Neuronal stem cell (in vitro differentiated cells): ENCODE measurements at regions not wholly inside any gene's neighbourhood (a gene's known extent, or its start where the extent isn't known, plus 50 kb on each side); places are given as distances from the start of the nearest gene placed in this dataset.

Source experiments
- DNase-seq: peaks from one replicate; pipeline ENCODE4 v3.0.0-alpha.2; 2013; ENCODE audit warnings: low spot score
- H2AFZ ChIP-seq: one replicate; pipeline ENCODE4 v1.6.1; 2013; ENCODE audit warnings: mild to moderate bottlenecking, low read length, inconsistent platforms
- H2AK5ac ChIP-seq: 2 replicates; pipeline ENCODE4 v1.6.1; 2013; ENCODE audit warnings: low read depth, mild to moderate bottlenecking, inconsistent platforms, low read length, moderate library complexity, mixed read lengths
- H2BK120ac ChIP-seq: 2 replicates; pipeline ENCODE4 v1.6.1; 2013; ENCODE audit warnings: low read depth, mild to moderate bottlenecking, inconsistent platforms, low read length, moderate library complexity, mixed read lengths
- H2BK12ac ChIP-seq: one replicate; pipeline ENCODE4 v1.6.1; 2013; ENCODE audit warnings: low read length, inconsistent platforms
- H2BK15ac ChIP-seq: 2 replicates; pipeline ENCODE4 v1.6.1; 2013; ENCODE audit warnings: mild to moderate bottlenecking, low read length, inconsistent platforms, mixed read lengths
- H2BK5ac ChIP-seq: one replicate; pipeline ENCODE4 v1.6.1; 2013; ENCODE audit warnings: inconsistent platforms, mild to moderate bottlenecking, low read length, moderate library complexity
- H3K14ac ChIP-seq: one replicate; pipeline ENCODE4 v1.6.1; 2013; ENCODE audit warnings: low read length, inconsistent platforms
- H3K18ac ChIP-seq: 2 replicates; pipeline ENCODE4 v1.6.1; 2013; ENCODE audit warnings: low read length, inconsistent platforms
- H3K23ac ChIP-seq: 2 replicates; pipeline ENCODE4 v1.6.1; 2013; ENCODE audit warnings: low read depth, mild to moderate bottlenecking, mixed read lengths, low read length, inconsistent platforms; ENCODE audit not compliant: poor library complexity
- H3K27ac ChIP-seq: replicated peaks from 3 replicates; pipeline ENCODE4 v1.5.1; 2013; ENCODE audit warnings: low read length, inconsistent platforms
- H3K27me3 ChIP-seq, 3 experiments: 2 replicates each; pipeline ENCODE4 v1.6.1; 2013; ENCODE audit warnings: low read length in 3 of 3, mild to moderate bottlenecking in 2 of 3, inconsistent platforms in 1 of 3, low read depth in 1 of 3, mixed read lengths in 1 of 3, moderate library complexity in 1 of 3; ENCODE audit not compliant: control insufficient read depth in 3 of 3, insufficient read depth in 3 of 3
- H3K36me3 ChIP-seq, 2 donors: replicated peaks in 1 of 2; 2 replicates each; pipeline ENCODE4 v1.6.1; 2013; ENCODE audit warnings: low read length in 2 of 2; ENCODE audit not compliant: control insufficient read depth in 2 of 2, insufficient read depth in 2 of 2
- H3K4ac ChIP-seq: 2 replicates; pipeline ENCODE4 v1.6.1; 2013; ENCODE audit warnings: inconsistent platforms, mild to moderate bottlenecking, low read length, moderate library complexity
- H3K4me1 ChIP-seq, 2 donors: 1 replicate in 1 of 2; 2 replicates in 1 of 2; pipeline ENCODE4 v1.6.1; 2013; ENCODE audit warnings: low read length in 2 of 2, low read depth in 1 of 2; ENCODE audit not compliant: control insufficient read depth in 2 of 2, insufficient read depth in 1 of 2
- H3K4me2 ChIP-seq: one replicate; pipeline ENCODE4 v1.6.1; 2013; ENCODE audit warnings: mild to moderate bottlenecking, low read length, inconsistent platforms; ENCODE audit not compliant: insufficient read depth, poor library complexity, severe bottlenecking
- H3K4me3 ChIP-seq, 2 donors: 2 replicates each; pipeline ENCODE4 v1.5.1; 2013; ENCODE audit warnings: low read length in 2 of 2, mild to moderate bottlenecking in 2 of 2, inconsistent platforms in 1 of 2, moderate library complexity in 1 of 2
- H3K79me1 ChIP-seq: one replicate; pipeline ENCODE4 v1.6.1; 2013; ENCODE audit warnings: low read depth, mild to moderate bottlenecking, inconsistent platforms, low read length, moderate library complexity
- H3K9ac ChIP-seq: one replicate; pipeline ENCODE4 v1.6.1; 2013; ENCODE audit warnings: mild to moderate bottlenecking, low read depth, low read length, inconsistent platforms; ENCODE audit not compliant: poor library complexity
- H3K9me3 ChIP-seq, 2 donors: replicated peaks in 1 of 2; 2 replicates each; pipeline versions ENCODE3 to v1.6.1; 2013; ENCODE audit warnings: low read length in 2 of 2, mild to moderate bottlenecking in 2 of 2, inconsistent platforms in 1 of 2, low read depth in 1 of 2, mixed read lengths in 1 of 2, moderate library complexity in 1 of 2; ENCODE audit not compliant: control insufficient read depth in 2 of 2, insufficient read depth in 1 of 2
- H4K8ac ChIP-seq: one replicate; pipeline ENCODE4 v1.6.1; 2013; ENCODE audit warnings: low read depth, mild to moderate bottlenecking, inconsistent platforms, low read length, moderate library complexity
- H4K91ac ChIP-seq: one replicate; pipeline ENCODE4 v1.6.1; 2013; ENCODE audit warnings: low read length, low read depth, mild to moderate bottlenecking, inconsistent platforms; ENCODE audit not compliant: poor library complexity
- WGBS, 2 donors: extraction: QIAGEN DNeasy Blood & Tissue Kit; methylation state at CpG; one replicate each; pipeline ENCODE4 v1.1.7; 2013; ENCODE audit warnings: missing lambda C conversion rate in 2 of 2, mixed read lengths in 1 of 2; ENCODE audit not compliant: insufficient read length in 2 of 2, insufficient replicate concordance in 1 of 2; ENCODE audit errors: extremely low coverage in 2 of 2; 5-methylcytosine and 5-hydroxymethylcytosine counted together

DNA sequence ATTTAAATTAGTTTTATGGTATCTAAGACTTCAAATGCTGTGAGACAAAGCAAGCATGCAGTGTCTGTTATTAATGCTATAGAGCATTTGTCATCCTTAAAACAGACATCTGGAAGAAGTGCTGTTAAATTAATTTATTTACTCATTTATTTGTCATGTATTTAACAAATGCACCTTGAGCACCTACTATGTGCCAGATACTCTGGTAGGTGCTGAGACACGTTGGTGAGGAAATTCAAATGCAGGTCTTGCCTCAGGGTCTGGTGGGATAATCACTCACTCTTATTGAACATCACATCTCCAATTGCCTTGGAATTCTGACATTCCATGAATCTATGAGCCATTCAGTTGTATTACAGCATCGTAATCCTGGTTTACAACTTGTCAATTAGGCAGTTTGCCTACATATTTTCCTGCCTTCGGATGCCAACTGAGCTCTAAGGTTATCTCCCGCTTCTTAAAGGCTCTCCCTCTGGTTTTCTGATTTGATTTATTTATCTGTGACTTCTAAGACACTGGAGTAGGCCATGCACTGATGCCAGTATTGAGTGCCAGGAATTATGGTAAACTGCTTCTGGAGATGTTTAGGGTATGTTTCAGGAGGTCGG lies 56.0 kb upstream of the RPS23 start:
- Histone ChIP-seq H3K9me3 (no peaks in the 10 kb centered on the region), H3K4me1 (peaks cover 1 to 5% of the 10 kb centered on the region in 2 donors), H2AFZ (no peak overlapping the region), H2BK12ac (no peak overlapping the region), H3K36me3 (no peaks in the 10 kb centered on the region), H3K4me2 (no peak overlapping the region), H3K14ac (no peak overlapping the region), H3K27ac (no peak overlapping the region), H3K23ac (no peak overlapping the region), H4K91ac (no peak overlapping the region), H3K79me1 (no peaks in the 10 kb centered on the region), H2BK120ac (no peak overlapping the region), H2BK5ac (no peak overlapping the region), H2AK5ac (no peak overlapping the region), H2BK15ac (no peak overlapping the region), H3K9ac (no peak overlapping the region), H3K4ac (no peak overlapping the region), H3K27me3 (no peaks in the 10 kb centered on the region), H4K8ac (no peak overlapping the region), H3K18ac (no peak overlapping the region), H3K4me3 (no peak overlapping the region)
- no peak for DNase-seq
- no CpG with 5 or more reads among the region's 5 CpGs for WGBS, 2 donors

DNA sequence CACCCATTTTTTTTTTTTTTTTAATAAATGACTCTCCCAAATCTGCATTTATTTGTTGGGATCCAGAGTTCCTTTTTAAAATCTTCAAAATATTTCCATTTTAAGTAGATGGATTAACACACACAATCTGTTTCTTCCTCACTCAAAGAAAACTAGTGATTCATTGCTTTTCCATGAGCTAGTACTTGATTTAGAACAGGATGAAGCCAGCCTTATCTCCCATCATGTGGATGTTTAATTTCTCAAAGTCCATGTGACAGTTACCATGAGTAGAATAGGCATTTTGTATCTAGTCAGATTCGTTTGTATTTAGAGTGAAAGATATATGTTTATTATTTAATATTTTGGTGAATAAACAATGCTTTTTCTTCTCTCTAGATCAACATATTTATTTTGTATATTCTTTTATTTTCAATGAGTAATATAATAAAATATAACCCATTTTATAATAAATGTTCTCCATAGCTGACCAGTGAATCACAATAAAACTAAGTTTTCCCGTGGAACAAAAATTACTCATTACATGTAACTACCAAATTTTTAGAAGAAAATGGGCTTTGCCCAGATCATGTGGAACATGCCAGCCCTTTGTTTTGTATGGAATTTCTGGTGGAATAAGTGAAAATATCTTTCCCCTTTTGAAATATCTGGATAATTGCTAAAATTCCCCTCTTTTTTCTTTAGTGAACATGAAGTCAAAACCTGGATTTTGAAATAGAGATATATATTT lies 54.9 kb upstream of the RPS23 start:
- no peak overlapping the region for H2BK15ac ChIP-seq
- no peak overlapping the region for H3K4me2 ChIP-seq
- no peak overlapping the region for H4K8ac ChIP-seq
- DNase-seq: no peak
- no peak overlapping the region for H3K4ac ChIP-seq
- H3K4me3 ChIP-seq: no peak overlapping the region
- H3K9me3 ChIP-seq: peaks cover 0 to 4% of the 10 kb centered on the region in 2 donors
- no peak overlapping the region for H2BK120ac ChIP-seq
- H3K27me3 ChIP-seq: no peaks in the 10 kb centered on the region
- no peak overlapping the region for H2AFZ ChIP-seq
- H3K14ac ChIP-seq: no peak overlapping the region
- H3K9ac ChIP-seq: no peak overlapping the region
- no peak overlapping the region for H3K27ac ChIP-seq
- H2AK5ac ChIP-seq: no peak overlapping the region
- H2BK12ac ChIP-seq: no peak overlapping the region
- no peak overlapping the region for H2BK5ac ChIP-seq
- H3K23ac ChIP-seq: no peak overlapping the region
- peaks cover 1 to 3% of the 10 kb centered on the region in 2 donors for H3K4me1 ChIP-seq
- H3K79me1 ChIP-seq: no peaks in the 10 kb centered on the region
- H3K18ac ChIP-seq: no peak overlapping the region
- no peaks in the 10 kb centered on the region for H3K36me3 ChIP-seq
- no CpG with 5 or more reads among the region's 2 CpGs for WGBS, 2 donors
- H4K91ac ChIP-seq: no peak overlapping the region

DNA sequence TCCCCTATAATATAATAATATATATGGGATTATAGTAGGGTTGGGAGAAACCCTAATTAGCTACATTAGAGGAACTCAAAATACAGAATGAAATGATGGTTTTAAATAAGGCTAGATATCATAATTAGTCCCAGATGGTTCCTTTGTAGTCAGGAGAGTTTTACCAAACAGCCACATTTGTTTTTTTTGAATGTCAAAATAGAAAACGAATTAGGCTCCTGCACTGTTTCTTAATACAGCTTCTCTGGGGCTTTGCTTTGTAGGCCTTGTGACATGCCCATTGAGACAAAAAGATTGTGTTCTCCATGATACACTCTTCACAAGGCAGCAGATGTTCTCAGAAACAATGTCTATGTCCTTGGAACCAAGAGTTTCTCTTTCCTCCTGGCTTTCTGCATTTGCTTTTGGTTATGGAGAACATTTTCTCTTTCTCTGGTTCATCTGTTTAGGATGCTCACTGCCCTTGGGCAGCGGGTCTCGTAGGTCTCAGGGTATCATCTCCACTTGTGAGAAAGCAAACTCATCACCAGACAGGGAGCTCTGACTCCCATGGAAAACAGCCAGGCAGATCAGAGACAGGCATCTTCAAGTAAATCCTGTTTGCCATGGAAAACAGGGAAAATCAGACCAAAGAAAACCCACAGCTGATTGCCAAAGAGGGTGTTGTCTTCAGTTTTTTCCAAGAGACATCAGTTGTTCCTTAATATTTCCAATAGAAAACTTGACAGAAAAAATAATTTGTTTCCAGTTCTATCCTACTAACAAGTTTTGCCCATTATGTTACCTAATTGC lies 54.1 kb upstream of the RPS23 start:
- H2BK120ac ChIP-seq: no peak overlapping the region
- no peak overlapping the region for H2BK12ac ChIP-seq
- H3K27ac ChIP-seq: no peak overlapping the region
- no peak overlapping the region for H2AK5ac ChIP-seq
- no peak for DNase-seq
- no peak overlapping the region for H3K9ac ChIP-seq
- H4K8ac ChIP-seq: no peak overlapping the region
- H3K4me2 ChIP-seq: no peak overlapping the region
- H2BK5ac ChIP-seq: no peak overlapping the region
- WGBS, 2 donors: no CpG with 5 or more reads among the region's 3 CpGs
- no peak overlapping the region for H3K4me3 ChIP-seq
- H3K9me3 ChIP-seq: peaks cover 0 to 8% of the 10 kb centered on the region in 2 donors
- no peaks in the 10 kb centered on the region for H3K36me3 ChIP-seq
- H3K79me1 ChIP-seq: no peaks in the 10 kb centered on the region
- H3K4me1 ChIP-seq: peaks cover 1% of the 10 kb centered on the region in 2 donors
- no peak overlapping the region for H2BK15ac ChIP-seq
- H3K4ac ChIP-seq: no peak overlapping the region
- no peak overlapping the region for H4K91ac ChIP-seq
- no peak overlapping the region for H2AFZ ChIP-seq
- no peak overlapping the region for H3K18ac ChIP-seq
- no peaks in the 10 kb centered on the region for H3K27me3 ChIP-seq
- H3K14ac ChIP-seq: no peak overlapping the region
- H3K23ac ChIP-seq: no peak overlapping the region

DNA sequence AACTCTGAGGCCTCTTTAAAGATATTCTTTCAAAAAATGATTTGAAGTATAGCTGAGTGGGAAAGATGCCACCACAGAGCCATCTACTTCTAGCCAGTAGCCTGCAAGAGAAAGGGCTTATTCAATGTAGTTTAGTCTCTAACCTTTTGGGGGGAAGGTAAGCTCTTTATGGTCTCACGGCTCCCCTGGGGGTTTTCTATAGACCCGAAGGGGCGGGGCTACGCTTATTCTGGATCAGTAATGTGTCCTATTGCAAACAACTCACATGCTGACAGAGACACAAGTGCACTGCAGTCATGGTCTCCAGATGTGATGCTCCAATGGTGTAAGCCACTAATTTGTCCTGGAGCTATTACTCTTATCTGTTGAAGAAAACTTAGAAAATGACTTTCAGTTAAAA lies 53.4 kb upstream of the RPS23 start:
- Histone ChIP-seq H3K4me2 (no peak overlapping the region), H4K8ac (no peak overlapping the region), H3K27me3 (no peaks in the 10 kb centered on the region), H3K9ac (no peak overlapping the region), H2BK5ac (no peak overlapping the region), H3K36me3 (no peaks in the 10 kb centered on the region), H3K18ac (no peak overlapping the region), H3K4ac (no peak overlapping the region), H3K27ac (no peak overlapping the region), H4K91ac (no peak overlapping the region), H2AFZ (no peak overlapping the region), H3K9me3 (peaks cover 0 to 8% of the 10 kb centered on the region in 2 donors), H2BK12ac (no peak overlapping the region), H3K4me3 (no peak overlapping the region), H3K4me1 (peaks cover 0 to 1% of the 10 kb centered on the region in 2 donors), H2BK120ac (no peak overlapping the region), H3K23ac (no peak overlapping the region), H2AK5ac (no peak overlapping the region), H3K79me1 (no peaks in the 10 kb centered on the region), H3K14ac (no peak overlapping the region), H2BK15ac (no peak overlapping the region)
- no peak for DNase-seq
- no CpG with 5 or more reads among the region's 4 CpGs for WGBS, 2 donors
